SK-N-SH (cell line): ENCODE measurements at regions not wholly inside any gene's neighbourhood (a gene's known extent, or its start where the extent isn't known, plus 50 kb on each side); places are given as distances from the start of the nearest gene placed in this dataset.

Source experiments
- CTCF ChIA-PET: fragments of 300-600, 350-600 bp; formaldehyde crosslinking; extraction: SDS; loops from one replicate; lab custom pipeline; 2021; lab: Yijun Ruan, JAX
- POLR2A ChIA-PET: fragments of 350-600 bp; sonication (Branson Sonifier 250); formaldehyde crosslinking; extraction: SDS; loops from one replicate; lab custom pipeline; 2020; ENCODE audit warnings: antibody characterized with exemption, inconsistent platforms; lab: Yijun Ruan, JAX
- DNase-seq: peaks from one replicate; pipeline ENCODE4 v3.0.0; 2012
- H2AFZ ChIP-seq: fragments of 200-600 bp; sonication (generic); 2 replicates; pipeline ENCODE4 v1.8.1; 2016; ENCODE audit warnings: antibody characterized with exemption, mild to moderate bottlenecking, low read depth
- H3F3A ChIP-seq: fragments of 200-600 bp; sonication (generic); replicated peaks from 2 replicates; pipeline ENCODE3; 2016; ENCODE audit warnings: antibody characterized with exemption, mild to moderate bottlenecking; ENCODE audit not compliant: insufficient read depth
- H3K27ac ChIP-seq, 2 experiments: fragments of 200-500 bp in 1 of 2; fragments of 200-600 bp in 1 of 2; sonication (Bioruptor generic) in 1 of 2; sonication (generic), shearing (Covaris generic) in 1 of 2; 2 replicates each; pipeline versions ENCODE4 v1.5.1 to v1.6.1; 2014 to 2016; ENCODE audit warnings: low read depth in 2 of 2, inconsistent platforms in 1 of 2, low read length in 1 of 2, mild to moderate bottlenecking in 1 of 2, mixed read lengths in 1 of 2
- H3K27me3 ChIP-seq: fragments of 200-600 bp; sonication (generic), shearing (Covaris generic); 2 replicates; pipeline ENCODE4 v1.6.1; 2016; ENCODE audit warnings: mixed run types; ENCODE audit not compliant: insufficient read depth
- H3K36me3 ChIP-seq, 2 experiments: fragments of 200-500 bp in 1 of 2; fragments of 200-600 bp in 1 of 2; sonication (Bioruptor generic) in 1 of 2; sonication (generic) in 1 of 2; replicated peaks in 1 of 2; 2 replicates each; pipeline versions ENCODE3 to v1.5.1; 2014 to 2016; ENCODE audit warnings: low read length in 1 of 2, mild to moderate bottlenecking in 1 of 2; ENCODE audit not compliant: insufficient read depth in 2 of 2, control insufficient read depth in 1 of 2
- H3K4me1 ChIP-seq, 2 experiments: fragments of 200-500 bp in 1 of 2; fragments of 200-600 bp in 1 of 2; sonication (Bioruptor generic) in 1 of 2; sonication (generic), shearing (Covaris generic) in 1 of 2; 2 replicates each; pipeline versions ENCODE4 v1.5.1 to v1.6.1; 2014 to 2016; ENCODE audit warnings: low read depth in 1 of 2, low read length in 1 of 2, mixed run types in 1 of 2; ENCODE audit not compliant: insufficient read depth in 2 of 2, control insufficient read depth in 1 of 2
- H3K4me2 ChIP-seq: fragments of 200-600 bp; sonication (generic), shearing (Covaris generic); 2 replicates; pipeline ENCODE4 v1.6.1; 2017; ENCODE audit warnings: mixed run types
- H3K4me3 ChIP-seq, 2 experiments: fragments of 200-500 bp in 1 of 2; fragments of 200-600 bp in 1 of 2; sonication (Bioruptor generic) in 1 of 2; sonication (generic), shearing (Covaris generic) in 1 of 2; 2 replicates each; pipeline versions ENCODE4 v1.5.1 to v1.8.1; 2014 to 2016; ENCODE audit warnings: low read depth in 2 of 2, inconsistent platforms in 1 of 2, low read length in 1 of 2, mild to moderate bottlenecking in 1 of 2, mixed read lengths in 1 of 2, moderate library complexity in 1 of 2
- H3K79me2 ChIP-seq: fragments of 200-600 bp; sonication (generic); 2 replicates; pipeline ENCODE4 v1.8.1; 2017; ENCODE audit warnings: mild to moderate bottlenecking; ENCODE audit not compliant: insufficient read depth
- H3K9ac ChIP-seq: fragments of 200-600 bp; sonication (generic); 2 replicates; pipeline ENCODE4 v1.6.1; 2017; ENCODE audit warnings: mixed run types
- H3K9me2 ChIP-seq: fragments of 200-600 bp; sonication (generic); 2 replicates; pipeline ENCODE4 v1.6.1; 2017; ENCODE audit warnings: mixed run types
- H3K9me3 ChIP-seq: fragments of 200-600 bp; sonication (generic); 2 replicates; pipeline ENCODE4 v1.6.1; 2017; ENCODE audit warnings: mixed run types, mild to moderate bottlenecking, moderate library complexity
- H4K20me1 ChIP-seq: fragments of 200-600 bp; sonication (generic); 2 replicates; pipeline ENCODE4 v1.6.1; 2017; ENCODE audit warnings: mild to moderate bottlenecking, mixed run types; ENCODE audit not compliant: insufficient read depth
- JUND ChIP-seq: IDR thresholded peaks from 2 replicates; pipeline ENCODE4 v1.4.0; 2012
- POLR2AphosphoS5 ChIP-seq: IDR thresholded peaks from 2 replicates; pipeline ENCODE4 v1.6.1; 2012; ENCODE audit warnings: low read depth, low read length
- RCOR1 ChIP-seq: fragments of 150-350 bp; IDR thresholded peaks from 2 replicates; pipeline ENCODE4 v1.6.1; 2017; ENCODE audit warnings: antibody characterized with exemption, low read length
- RFX5 ChIP-seq: IDR thresholded peaks from 2 replicates; pipeline ENCODE4 v1.6.1; 2012; ENCODE audit warnings: mild to moderate bottlenecking, improper control_type of control experiment, low read length
- SMC3 ChIP-seq: IDR thresholded peaks from 2 replicates; pipeline ENCODE4 v1.6.1; 2012; ENCODE audit warnings: low read depth, low read length, improper control_type of control experiment
- TEAD4 ChIP-seq: IDR thresholded peaks from 2 replicates; pipeline ENCODE4 v1.4.0; 2012; ENCODE audit warnings: mild to moderate bottlenecking, borderline replicate concordance; ENCODE audit not compliant: insufficient read depth
- WGBS: methylation state at CpG from one replicate; pipeline ENCODE4 v1.1.6; 2017; ENCODE audit warnings: low lambda C conversion rate; 5-methylcytosine and 5-hydroxymethylcytosine counted together
- TF ChIP-seq, protein P1 (sequence below): IDR thresholded peaks from 2 replicates; pipeline ENCODE4 v1.4.0; 2012; ENCODE audit warnings: low read depth, borderline replicate concordance
- TF ChIP-seq, protein P2 (sequence below): IDR thresholded peaks from 2 replicates; pipeline ENCODE4 v1.4.0; 2012; ENCODE audit warnings: low read depth, borderline replicate concordance
- TF ChIP-seq, protein P3 (sequence below): fragments of 200-600 bp; sonication (generic); IDR thresholded peaks from 2 replicates; pipeline ENCODE4 v1.6.1; 2017; ENCODE audit warnings: antibody characterized with exemption, mild to moderate bottlenecking, moderate library complexity
- TF ChIP-seq, protein P4 (sequence below): IDR thresholded peaks from 2 replicates; pipeline ENCODE4; 2012

DNA sequence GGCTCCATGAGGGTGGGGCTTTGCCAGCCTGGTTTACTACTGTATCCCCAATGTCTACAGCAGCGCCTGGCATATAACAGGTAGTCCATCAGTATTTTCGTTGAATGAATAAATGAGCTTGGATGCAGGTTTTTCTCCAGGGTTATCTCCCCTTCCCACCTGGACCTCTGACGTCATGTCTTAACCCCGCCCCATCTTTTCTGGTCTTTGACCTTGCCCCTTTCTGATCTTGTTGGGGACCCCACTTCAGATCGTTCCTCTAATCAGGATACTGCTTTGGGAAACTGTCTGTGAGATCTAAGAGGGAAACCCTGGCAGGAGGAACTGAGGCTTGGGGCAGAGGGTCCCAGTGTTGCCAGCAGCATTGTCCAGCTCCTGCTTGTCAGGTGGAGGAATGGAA lies 68.8 kb upstream of the GCSH start:
- no peak overlapping the region for H3K4me3 ChIP-seq
- H3K36me3 ChIP-seq: no peaks in the 10 kb centered on the region
- no peak for DNase-seq
- no peaks in the 10 kb centered on the region; the same call in 1 of the 2 replicates for H3K27me3 ChIP-seq
- ChIA-PET CTCF (interaction anchor here (1.6 kb wide), 1 partner anchor 40 kb away, joined by 5 read pairs; no protein-coding TSS in a partner anchor), POLR2A (no interaction called here)
- no peaks in the 10 kb centered on the region for H3F3A ChIP-seq
- H3K4me1 ChIP-seq: no peaks in the 10 kb centered on the region; a peak in 1 of 4 replicates
- WGBS: 37% methylated on average over 5 of the region's 5 CpGs
- H3K27ac ChIP-seq: no peak overlapping the region
- H2AFZ ChIP-seq: no peak overlapping the region
- no peaks in the 10 kb centered on the region for H3K9me3 ChIP-seq
- TF ChIP-seq SMC3: no peak
- TF ChIP-seq, protein P1, sequence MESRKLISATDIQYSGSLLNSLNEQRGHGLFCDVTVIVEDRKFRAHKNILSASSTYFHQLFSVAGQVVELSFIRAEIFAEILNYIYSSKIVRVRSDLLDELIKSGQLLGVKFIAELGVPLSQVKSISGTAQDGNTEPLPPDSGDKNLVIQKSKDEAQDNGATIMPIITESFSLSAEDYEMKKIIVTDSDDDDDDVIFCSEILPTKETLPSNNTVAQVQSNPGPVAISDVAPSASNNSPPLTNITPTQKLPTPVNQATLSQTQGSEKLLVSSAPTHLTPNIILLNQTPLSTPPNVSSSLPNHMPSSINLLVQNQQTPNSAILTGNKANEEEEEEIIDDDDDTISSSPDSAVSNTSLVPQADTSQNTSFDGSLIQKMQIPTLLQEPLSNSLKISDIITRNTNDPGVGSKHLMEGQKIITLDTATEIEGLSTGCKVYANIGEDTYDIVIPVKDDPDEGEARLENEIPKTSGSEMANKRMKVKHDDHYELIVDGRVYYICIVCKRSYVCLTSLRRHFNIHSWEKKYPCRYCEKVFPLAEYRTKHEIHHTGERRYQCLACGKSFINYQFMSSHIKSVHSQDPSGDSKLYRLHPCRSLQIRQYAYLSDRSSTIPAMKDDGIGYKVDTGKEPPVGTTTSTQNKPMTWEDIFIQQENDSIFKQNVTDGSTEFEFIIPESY: no peak
- TF ChIP-seq POLR2AphosphoS5: no peak
- TF ChIP-seq, protein P2, sequence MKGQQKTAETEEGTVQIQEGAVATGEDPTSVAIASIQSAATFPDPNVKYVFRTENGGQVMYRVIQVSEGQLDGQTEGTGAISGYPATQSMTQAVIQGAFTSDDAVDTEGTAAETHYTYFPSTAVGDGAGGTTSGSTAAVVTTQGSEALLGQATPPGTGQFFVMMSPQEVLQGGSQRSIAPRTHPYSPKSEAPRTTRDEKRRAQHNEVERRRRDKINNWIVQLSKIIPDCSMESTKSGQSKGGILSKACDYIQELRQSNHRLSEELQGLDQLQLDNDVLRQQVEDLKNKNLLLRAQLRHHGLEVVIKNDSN: no peak
- TF ChIP-seq TEAD4: no peak
- TF ChIP-seq RFX5: no peak
- TF ChIP-seq, protein P3, sequence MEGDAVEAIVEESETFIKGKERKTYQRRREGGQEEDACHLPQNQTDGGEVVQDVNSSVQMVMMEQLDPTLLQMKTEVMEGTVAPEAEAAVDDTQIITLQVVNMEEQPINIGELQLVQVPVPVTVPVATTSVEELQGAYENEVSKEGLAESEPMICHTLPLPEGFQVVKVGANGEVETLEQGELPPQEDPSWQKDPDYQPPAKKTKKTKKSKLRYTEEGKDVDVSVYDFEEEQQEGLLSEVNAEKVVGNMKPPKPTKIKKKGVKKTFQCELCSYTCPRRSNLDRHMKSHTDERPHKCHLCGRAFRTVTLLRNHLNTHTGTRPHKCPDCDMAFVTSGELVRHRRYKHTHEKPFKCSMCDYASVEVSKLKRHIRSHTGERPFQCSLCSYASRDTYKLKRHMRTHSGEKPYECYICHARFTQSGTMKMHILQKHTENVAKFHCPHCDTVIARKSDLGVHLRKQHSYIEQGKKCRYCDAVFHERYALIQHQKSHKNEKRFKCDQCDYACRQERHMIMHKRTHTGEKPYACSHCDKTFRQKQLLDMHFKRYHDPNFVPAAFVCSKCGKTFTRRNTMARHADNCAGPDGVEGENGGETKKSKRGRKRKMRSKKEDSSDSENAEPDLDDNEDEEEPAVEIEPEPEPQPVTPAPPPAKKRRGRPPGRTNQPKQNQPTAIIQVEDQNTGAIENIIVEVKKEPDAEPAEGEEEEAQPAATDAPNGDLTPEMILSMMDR: no peak
- no peak for TF ChIP-seq JUND
- TF ChIP-seq RCOR1: no peak
- TF ChIP-seq, protein P4, sequence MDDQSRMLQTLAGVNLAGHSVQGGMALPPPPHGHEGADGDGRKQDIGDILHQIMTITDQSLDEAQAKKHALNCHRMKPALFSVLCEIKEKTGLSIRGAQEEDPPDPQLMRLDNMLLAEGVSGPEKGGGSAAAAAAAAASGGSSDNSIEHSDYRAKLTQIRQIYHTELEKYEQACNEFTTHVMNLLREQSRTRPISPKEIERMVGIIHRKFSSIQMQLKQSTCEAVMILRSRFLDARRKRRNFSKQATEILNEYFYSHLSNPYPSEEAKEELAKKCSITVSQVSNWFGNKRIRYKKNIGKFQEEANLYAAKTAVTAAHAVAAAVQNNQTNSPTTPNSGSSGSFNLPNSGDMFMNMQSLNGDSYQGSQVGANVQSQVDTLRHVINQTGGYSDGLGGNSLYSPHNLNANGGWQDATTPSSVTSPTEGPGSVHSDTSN: no peak
- H4K20me1 ChIP-seq: no peaks in the 10 kb centered on the region
- no peak overlapping the region for H3K4me2 ChIP-seq
- no peaks in the 10 kb centered on the region for H3K79me2 ChIP-seq
- no peak overlapping the region for H3K9ac ChIP-seq
- H3K9me2 ChIP-seq: no peaks in the 10 kb centered on the region

DNA sequence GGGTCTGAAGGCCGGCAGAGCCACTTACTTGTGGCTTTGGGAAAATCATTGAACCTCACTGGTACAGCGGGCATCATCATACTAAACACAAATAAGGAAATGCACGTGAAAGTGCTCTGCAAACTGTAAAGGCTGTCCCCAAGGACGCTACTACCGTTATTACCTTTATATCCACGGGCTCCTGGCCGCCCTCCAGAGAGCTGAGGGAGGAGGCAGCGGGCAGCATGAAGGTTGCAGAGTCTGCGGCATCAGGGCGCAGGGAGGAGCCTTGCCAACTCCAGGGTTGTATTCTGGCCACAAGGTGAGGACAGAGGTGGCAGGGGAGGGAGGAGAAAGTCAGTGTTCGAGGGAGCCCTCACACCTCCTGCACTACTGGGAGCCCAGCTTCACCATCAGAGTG lies 68.3 kb upstream of the GCSH start:
- Histone ChIP-seq H3K27ac (no peak overlapping the region), H3K9me3 (no peaks in the 10 kb centered on the region), H3F3A (no peaks in the 10 kb centered on the region), H3K4me3 (no peak overlapping the region), H3K79me2 (no peaks in the 10 kb centered on the region), H3K27me3 (no peaks in the 10 kb centered on the region; the same call in 1 of the 2 replicates), H4K20me1 (no peaks in the 10 kb centered on the region), H3K9me2 (no peaks in the 10 kb centered on the region), H3K36me3 (no peaks in the 10 kb centered on the region), H3K9ac (no peak overlapping the region), H3K4me1 (no peaks in the 10 kb centered on the region; a peak in 1 of 4 replicates), H3K4me2 (no peak overlapping the region), H2AFZ (no peak overlapping the region)
- DNase-seq: no peak
- 63% methylated on average over 10 of the region's 11 CpGs for WGBS
- CTCF ChIA-PET: interaction anchor here (1.6 kb wide), 1 partner anchor 41 kb away, joined by 5 read pairs; no protein-coding TSS in a partner anchor
- POLR2A ChIA-PET: no interaction called here
- TF ChIP-seq, protein P4: no peak
